ENCODE measurements at regions not wholly inside any gene's neighbourhood (a gene's known extent, or its start where the extent isn't known, plus 50 kb on each side); places are given as distances from the start of the nearest gene placed in this dataset.
"Not testable (repeated sequence)": the region's sequence is repeated elsewhere in the genome, so short reads cannot be mapped to it uniquely, and the experiment has no call there.

DNA sequence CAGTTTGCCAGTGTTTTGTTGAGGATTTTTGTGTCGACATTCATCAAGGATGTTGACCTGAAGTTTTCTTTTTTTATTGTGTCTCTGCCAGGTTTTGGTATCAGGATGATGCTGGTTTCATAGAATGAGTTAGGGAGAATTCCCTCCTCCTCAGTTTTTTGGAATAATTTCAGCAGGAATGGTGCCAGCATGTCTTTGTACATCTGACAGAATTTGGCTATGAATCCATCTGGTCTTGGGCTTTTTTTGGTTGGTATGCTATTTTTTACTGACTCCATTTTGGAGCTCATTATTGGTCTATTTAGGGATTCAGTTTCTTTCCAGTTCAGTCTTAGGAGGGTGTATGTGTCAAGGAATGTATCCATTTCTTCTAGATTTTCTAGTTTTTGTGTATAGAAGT lies 320.0 kb upstream of the PPP2R3A start:
- DNase-seq = no peak

- no peak for DNase-seq
Measured at GRCh38 chr3:135646873-135647272, 318.7 kb upstream of the PPP2R3A start.

GRCh38 chr3:135649361-135649760 lies 316.2 kb upstream of the PPP2R3A start:
- no peak for DNase-seq

DNA sequence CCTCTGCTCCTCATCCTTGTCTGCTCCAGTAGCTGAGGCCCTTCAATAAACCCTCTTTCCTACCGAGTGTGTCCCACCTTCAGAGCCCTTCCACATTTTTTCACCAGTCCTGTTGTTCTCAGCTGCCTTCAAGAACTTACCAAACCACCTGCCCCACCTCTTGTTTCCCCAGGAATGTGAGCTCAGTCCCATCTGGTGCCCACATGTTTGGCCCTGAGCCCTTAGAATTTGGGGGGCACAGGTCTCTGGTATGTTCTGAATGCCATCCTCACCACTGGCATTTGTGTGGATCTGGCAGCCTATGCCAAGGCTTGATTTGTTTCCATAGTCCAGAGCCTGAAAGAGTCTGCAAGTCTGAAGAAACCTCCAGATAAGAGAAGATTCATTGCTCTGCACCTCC lies 315.2 kb upstream of the PPP2R3A start:
- DNase-seq = no peak

DNA sequence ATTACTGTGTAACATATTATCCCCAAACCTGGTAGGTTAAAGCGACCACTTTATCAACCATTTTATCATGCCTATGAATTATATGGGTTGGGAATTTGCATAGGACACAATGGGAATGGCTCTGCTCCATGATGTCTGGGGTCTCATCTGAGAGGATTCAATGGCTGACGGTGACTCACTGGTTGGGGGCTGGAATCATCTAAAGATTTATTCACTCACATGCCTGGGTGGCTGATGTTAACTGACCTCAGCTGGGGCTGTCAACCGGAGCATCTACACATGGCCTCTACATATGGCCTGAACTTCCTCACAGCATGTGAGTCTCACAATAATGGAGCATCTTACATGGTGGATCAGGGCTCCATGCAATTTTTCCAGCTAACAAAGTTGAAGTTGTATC lies 313.1 kb upstream of the PPP2R3A start:
- DNase-seq = no peak

DNA sequence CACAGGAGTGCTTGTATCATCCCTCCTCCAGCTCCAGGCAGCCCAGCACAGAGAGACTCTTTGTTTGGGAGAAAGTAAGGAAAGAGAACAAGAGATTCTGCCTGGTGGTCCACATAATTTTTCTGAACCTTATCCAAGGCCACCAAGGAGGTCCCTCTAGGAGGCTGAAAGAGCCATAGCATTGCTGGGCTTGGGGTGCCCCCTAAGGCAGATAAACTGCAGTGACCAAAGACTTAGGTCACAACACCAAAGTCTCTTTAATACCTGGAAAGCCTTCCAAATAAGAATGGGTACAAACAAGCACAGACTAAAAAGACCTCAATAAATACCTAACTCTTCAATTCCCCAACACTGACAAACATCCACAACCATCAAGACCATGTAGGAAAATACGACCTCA lies 310.2 kb upstream of the PPP2R3A start:
- DNase-seq = no peak

- DNase-seq = not testable (repeated sequence)
Measured at GRCh38 chr3:135658451-135658850, 307.1 kb upstream of the PPP2R3A start.

DNA sequence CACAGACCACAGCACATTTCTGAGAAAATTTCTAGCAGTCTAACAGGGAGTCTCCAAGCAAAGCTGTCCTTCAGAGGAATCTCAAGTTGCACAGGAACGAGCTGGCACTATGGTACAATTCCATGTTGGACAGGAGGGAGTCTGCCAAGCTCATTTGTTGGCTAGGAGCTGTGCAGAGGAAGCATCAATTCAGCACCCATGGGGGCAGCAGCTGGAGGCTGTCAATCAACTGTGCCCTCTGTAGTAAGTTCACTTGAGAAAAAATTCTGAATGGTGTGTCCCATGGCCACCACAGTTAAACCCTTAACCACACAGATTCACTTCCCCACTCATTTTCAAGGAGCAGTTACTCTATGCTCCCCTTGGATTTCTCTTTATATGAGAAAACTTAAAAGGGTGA lies 298.5 kb upstream of the PPP2R3A start:
- DNase-seq = no peak

DNA sequence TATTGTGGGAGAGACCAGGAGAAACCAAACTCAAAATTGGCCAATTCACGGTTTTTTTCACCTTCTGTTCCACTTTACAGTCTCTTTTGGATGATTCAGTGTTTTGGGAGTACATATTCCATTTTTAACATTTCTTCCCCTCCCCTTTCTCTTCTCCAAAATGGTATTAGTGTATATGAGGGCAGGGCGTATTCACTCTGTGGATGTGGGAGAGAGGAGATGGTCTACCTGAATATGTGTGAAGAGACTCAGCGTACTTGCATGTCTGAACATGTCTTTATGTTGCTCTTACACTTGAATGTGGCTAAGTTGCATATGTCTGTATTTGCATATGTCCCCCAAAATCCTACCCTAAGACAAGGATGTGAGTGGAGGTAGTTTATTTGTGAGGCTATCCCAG lies 291.0 kb upstream of the PPP2R3A start:
- DNase-seq = no peak

- no peak for DNase-seq
Measured at GRCh38 chr3:135678386-135678785, 287.1 kb upstream of the PPP2R3A start.

DNA sequence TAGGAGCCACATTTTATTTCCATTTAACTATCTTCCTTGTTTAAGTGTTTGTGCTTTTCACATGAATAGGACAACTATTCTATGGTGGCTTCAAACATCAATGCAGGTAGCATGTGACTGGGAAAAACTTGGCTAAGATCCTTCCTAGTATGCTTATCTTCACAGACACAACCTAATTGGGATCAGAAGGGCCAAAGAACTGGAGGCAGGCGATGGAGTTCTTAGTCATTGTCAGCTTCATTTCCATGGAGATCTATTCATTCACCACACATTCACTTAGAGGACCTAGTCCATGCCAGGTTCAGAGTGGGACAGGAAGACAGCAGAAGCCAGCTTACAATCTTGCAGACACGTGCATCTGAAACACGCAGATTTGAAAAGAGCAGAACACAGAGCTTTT lies 277.5 kb upstream of the PPP2R3A start:
- no peak for DNase-seq

- DNase-seq = no peak
Measured at GRCh38 chr3:135690664-135691063, 274.9 kb upstream of the PPP2R3A start.

GRCh38 chr3:135691240-135691639 lies 274.3 kb upstream of the PPP2R3A start:
- no peak for DNase-seq

GRCh38 chr3:135694142-135694541 lies 271.4 kb upstream of the PPP2R3A start:
- no peak for DNase-seq

DNA sequence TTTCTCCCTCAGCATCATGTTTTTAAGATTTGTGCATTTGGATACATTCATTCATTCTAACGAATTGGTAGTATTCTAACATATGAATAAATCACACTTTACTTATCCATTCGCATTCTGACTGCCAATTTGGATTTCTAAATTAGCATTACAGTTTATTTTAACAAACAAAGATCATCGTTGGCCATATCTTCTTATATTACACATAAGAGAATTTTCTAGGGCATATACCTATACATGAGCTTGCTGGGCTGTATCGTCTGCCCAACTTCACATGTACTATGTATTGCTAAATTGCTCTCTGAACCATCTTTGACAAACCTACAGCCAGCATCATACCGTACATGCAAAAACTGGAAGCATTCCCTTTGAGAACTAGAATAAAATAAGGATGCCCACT lies 265.8 kb upstream of the PPP2R3A start:
- DNase-seq = no peak

GRCh38 chr3:135706758-135707375 lies 258.7 kb upstream of the PPP2R3A start:
- no peak for DNase-seq

DNA sequence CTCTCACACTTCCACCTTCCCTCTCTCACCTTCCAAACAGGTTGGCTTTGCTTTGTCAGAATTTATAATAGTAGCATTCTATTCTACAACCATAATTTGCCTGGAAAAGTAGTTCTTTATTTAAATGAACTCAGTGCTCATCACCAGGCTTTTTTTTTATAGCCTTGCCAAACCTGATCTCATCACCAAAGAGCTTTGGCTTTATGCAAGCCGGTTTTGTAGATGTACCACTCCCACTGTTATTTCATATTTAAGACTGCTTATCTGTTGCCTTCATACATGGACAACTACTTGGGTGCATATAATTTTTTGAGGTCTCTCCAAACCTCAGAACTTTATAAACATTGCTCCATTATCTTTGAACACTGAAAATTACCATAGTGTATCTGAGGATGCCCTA lies 246.1 kb upstream of the PPP2R3A start:
- no peak for DNase-seq

- DNase-seq = no peak
Measured at GRCh38 chr3:135728007-135728721, 237.4 kb upstream of the PPP2R3A start.

GRCh38 chr3:135731546-135731945 lies 234.0 kb upstream of the PPP2R3A start:
- DNase-seq = no peak

DNA sequence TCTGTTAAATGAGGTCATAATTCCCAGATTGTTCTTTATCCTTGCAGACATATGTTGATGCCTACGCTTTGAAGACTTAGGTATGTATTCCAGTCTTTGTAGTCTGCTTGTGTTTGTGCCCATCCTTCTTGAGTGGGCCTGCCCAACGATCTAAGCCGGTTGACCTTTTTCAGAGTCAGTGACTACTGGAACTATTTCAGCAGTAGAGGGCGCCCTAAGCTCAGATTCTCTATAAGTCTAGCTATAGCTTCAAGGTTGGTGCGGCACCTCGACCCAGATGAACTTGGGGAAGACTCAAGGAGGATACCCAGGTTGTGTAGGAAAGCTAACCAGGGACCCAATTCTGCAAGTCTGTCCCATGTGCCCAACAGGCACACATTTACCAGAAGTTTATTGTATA lies 228.8 kb upstream of the PPP2R3A start:
- peak; percentile 19 to 31 (median 20) for DNase-seq

DNA sequence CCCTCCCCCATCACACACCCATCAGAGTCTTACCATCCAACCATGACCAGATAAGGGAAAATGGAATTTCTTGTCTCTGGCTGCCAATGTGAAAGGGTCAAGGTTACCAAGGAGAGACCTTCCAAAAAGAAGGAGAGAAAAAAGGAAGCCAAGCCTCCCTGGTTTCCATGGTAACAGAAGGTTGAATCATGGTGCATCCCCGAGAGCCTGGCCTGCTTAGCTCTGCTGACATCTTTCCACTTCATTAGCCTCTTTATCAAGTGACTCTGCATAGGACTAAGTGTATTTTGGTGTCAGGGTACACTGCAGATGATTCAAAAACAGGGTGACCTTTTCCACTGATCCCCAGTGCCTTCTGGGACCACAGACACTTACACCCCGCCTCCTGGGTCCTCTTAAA lies 225.7 kb upstream of the PPP2R3A start:
- DNase-seq = no peak

- no peak for DNase-seq
Measured at GRCh38 chr3:135740211-135740610, 225.3 kb upstream of the PPP2R3A start.

DNA sequence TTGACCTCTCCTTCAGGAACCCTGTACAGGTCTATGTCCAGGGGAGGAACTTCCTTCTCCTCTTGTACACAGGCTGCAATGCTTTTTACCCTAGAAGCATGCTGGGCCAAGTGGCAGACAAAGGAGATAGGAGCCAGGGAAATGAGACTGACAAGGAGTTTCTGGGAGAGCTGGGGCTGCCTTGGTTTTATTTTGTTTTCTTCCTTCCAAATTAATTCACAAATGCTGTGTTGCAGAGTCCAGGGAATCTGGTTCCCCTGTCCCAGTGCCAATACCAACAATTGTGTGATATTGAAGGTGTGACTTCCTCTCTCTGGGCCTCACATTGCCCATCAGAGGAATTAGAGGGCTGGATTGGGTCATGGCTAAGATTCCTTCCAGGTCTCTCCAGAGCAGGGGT lies 224.8 kb upstream of the PPP2R3A start:
- no peak for DNase-seq

DNA sequence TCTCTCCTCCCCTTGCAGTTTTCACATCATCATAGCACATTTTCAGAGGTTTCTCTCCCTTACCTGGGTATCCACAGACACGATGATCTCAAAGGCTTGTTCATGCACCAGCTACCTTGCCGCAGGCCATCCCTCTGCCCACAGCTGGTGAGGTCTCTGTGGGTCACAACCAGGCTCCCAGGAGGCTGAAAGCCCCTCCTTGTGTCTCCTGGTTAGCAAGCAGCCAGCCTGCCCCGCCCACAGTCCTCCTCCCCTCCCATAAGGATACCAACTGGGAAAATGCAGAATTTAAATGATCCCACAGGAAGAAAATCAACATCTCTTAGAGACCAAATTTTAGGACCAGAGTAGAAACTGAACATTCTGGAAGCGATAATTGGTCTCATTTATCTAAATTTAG lies 213.5 kb upstream of the PPP2R3A start:
- no peak for DNase-seq

GRCh38 chr3:135752851-135753250 lies 212.7 kb upstream of the PPP2R3A start:
- DNase-seq = no peak
